Breast epithelium (tissue), 4 donors: ENCODE measurements at regions not wholly inside any gene's neighbourhood (a gene's known extent, or its start where the extent isn't known, plus 50 kb on each side); places are given as distances from the start of the nearest gene placed in this dataset.

Experiments
- DNase-seq, 2 donors: peaks; one replicate each; pipeline ENCODE4 v3.0.0-alpha.2; 2019; ENCODE audit warnings: low spot score in 2 of 2
- H3K27ac ChIP-seq, 2 donors: fragments of 200-600 bp; sonication (generic) in 1 of 2; one replicate each; pipeline ENCODE4 v1.5.1; 2016 to 2019; ENCODE audit warnings: mild to moderate bottlenecking in 1 of 2
- H3K27me3 ChIP-seq, 2 donors: fragments of 200-600 bp; sonication (generic) in 1 of 2; one replicate each; pipeline versions ENCODE4 v1.5.1 to v1.6.0; 2017 to 2019; ENCODE audit warnings: control low read depth in 1 of 2, mild to moderate bottlenecking in 1 of 2
- H3K36me3 ChIP-seq: fragments of 200-600 bp; one replicate; pipeline ENCODE4 v1.5.1; 2019
- H3K4me1 ChIP-seq, 2 donors: fragments of 200-600 bp; sonication (generic); one replicate each; pipeline ENCODE4 v1.5.1; 2016 to 2019; ENCODE audit warnings: control low read depth in 1 of 2
- H3K4me3 ChIP-seq, 3 donors: fragments of 200-600 bp; sonication (generic); 1 replicate in 2 of 3; 2 replicates in 1 of 3; pipeline ENCODE4 v1.5.1; 2016 to 2019; ENCODE audit warnings: mild to moderate bottlenecking in 3 of 3, moderate library complexity in 2 of 3
- H3K9me3 ChIP-seq, 2 donors: fragments of 200-600 bp; sonication (generic) in 1 of 2; one replicate each; pipeline ENCODE4 v1.5.1; 2016 to 2019; ENCODE audit warnings: control low read depth in 1 of 2
- POLR2A ChIP-seq: fragments of 450-650 bp; IDR thresholded peaks from one replicate; pipeline ENCODE4 v1.6.1; 2016; ENCODE audit warnings: antibody characterized with exemption, mild to moderate bottlenecking, moderate library complexity
- POLR2AphosphoS5 ChIP-seq, 3 donors: sonication (generic); formaldehyde crosslinking; IDR thresholded peaks; one replicate each; pipeline ENCODE4 v1.6.1; 2017; ENCODE audit warnings: antibody characterized with exemption in 3 of 3
- intact Hi-C: fragments of 100-400 bp; cut with DNase I; formaldehyde crosslinking; loops from one replicate; pipeline ENCODE4 v1.15.1; 2023; ENCODE audit warnings: low total_unique reads
- TF ChIP-seq, protein P1 (sequence below), 3 donors: fragments of 450-650 bp; IDR thresholded peaks; one replicate each; pipeline ENCODE4 v1.5.1; 2016 to 2017; ENCODE audit warnings: antibody characterized with exemption in 3 of 3, mild to moderate bottlenecking in 3 of 3, moderate library complexity in 3 of 3

- Histone ChIP-seq H3K9me3 (no peaks in the 10 kb centered on the region), H3K27me3 (no peaks in the 10 kb centered on the region), H3K4me1 (no peaks in the 10 kb centered on the region), H3K27ac (no peak overlapping the region), H3K4me3 (no peak overlapping the region), H3K36me3 (no peaks in the 10 kb centered on the region)
- TF ChIP-seq, protein P1, sequence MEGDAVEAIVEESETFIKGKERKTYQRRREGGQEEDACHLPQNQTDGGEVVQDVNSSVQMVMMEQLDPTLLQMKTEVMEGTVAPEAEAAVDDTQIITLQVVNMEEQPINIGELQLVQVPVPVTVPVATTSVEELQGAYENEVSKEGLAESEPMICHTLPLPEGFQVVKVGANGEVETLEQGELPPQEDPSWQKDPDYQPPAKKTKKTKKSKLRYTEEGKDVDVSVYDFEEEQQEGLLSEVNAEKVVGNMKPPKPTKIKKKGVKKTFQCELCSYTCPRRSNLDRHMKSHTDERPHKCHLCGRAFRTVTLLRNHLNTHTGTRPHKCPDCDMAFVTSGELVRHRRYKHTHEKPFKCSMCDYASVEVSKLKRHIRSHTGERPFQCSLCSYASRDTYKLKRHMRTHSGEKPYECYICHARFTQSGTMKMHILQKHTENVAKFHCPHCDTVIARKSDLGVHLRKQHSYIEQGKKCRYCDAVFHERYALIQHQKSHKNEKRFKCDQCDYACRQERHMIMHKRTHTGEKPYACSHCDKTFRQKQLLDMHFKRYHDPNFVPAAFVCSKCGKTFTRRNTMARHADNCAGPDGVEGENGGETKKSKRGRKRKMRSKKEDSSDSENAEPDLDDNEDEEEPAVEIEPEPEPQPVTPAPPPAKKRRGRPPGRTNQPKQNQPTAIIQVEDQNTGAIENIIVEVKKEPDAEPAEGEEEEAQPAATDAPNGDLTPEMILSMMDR (IDR thresholded peaks at IDR 0.05), result no peak
- intact Hi-C loops, result no loop called here
- no peak for DNase-seq
Measured at GRCh38 chr20:39571171-39571570, 609.0 kb downstream of the DHX35 start.

GRCh38 chr20:39568109-39568508 lies 606.0 kb downstream of the DHX35 start:
- no peak for DNase-seq
- TF ChIP-seq POLR2AphosphoS5 (IDR thresholded peaks at IDR 0.05), result no peak
- no peak for TF ChIP-seq POLR2A
- TF ChIP-seq, protein P1 (IDR thresholded peaks at IDR 0.05), result no peak
- Histone ChIP-seq H3K4me1 (no peaks in the 10 kb centered on the region), H3K27ac (no peak overlapping the region), H3K36me3 (no peaks in the 10 kb centered on the region), H3K27me3 (no peaks in the 10 kb centered on the region), H3K4me3 (no peak overlapping the region), H3K9me3 (no peaks in the 10 kb centered on the region)
- intact Hi-C loops, result no loop called here

GRCh38 chr20:39563349-39563748 lies 601.2 kb downstream of the DHX35 start:
- intact Hi-C loops, result no loop called here
- Histone ChIP-seq H3K36me3 (no peaks in the 10 kb centered on the region), H3K4me3 (no peak overlapping the region), H3K27ac (no peak overlapping the region), H3K27me3 (no peaks in the 10 kb centered on the region), H3K4me1 (no peaks in the 10 kb centered on the region), H3K9me3 (no peaks in the 10 kb centered on the region)
- TF ChIP-seq, protein P1 (IDR thresholded peaks at IDR 0.05), result no peak
- TF ChIP-seq POLR2A (no peak), POLR2AphosphoS5 (IDR thresholded peaks at IDR 0.05) (no peak)
- DNase-seq, result no peak

DNA sequence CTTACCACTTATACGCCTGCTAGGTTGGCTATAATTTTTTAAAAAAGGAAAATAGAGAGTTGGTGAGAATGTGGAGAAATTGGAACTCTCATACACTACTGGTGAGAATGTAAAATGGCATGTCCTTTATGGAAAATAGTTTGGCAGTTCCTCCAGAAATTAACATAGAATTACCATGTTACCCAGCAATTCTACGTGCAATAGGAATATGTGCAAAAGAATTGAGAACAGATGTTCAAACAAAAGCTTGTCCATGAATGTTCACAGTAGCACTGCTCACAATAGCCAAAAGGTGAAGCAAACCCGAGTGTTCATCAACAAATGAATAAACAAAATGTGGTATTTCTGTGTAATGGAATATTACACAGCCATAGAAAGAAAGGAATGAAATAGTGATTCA lies 592.2 kb downstream of the DHX35 start:
- TF ChIP-seq POLR2A (no peak), POLR2AphosphoS5 (IDR thresholded peaks at IDR 0.05) (no peak)
- TF ChIP-seq, protein P1 (IDR thresholded peaks at IDR 0.05), result no peak

DNA sequence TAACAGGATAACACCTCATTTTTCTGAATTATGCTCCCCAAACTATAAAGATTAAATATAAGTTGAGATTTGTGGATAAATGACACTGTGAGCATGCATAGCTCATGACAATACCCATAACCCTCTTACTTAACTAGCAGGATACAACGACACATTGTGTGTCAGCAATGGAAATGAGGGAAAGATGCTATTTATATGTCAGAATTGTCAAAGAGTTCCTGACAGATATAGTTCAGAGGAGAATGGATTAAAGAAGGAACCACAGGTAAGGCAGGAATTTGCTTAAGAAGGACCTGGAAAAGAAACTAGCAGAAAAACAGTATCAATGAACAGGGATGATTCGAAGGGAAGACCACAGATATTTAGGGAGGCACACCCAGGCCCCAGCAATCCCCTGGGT lies 591.0 kb downstream of the DHX35 start:
- Histone ChIP-seq H3K4me3 (no peak overlapping the region), H3K36me3 (no peaks in the 10 kb centered on the region), H3K4me1 (no peaks in the 10 kb centered on the region), H3K9me3 (no peaks in the 10 kb centered on the region), H3K27ac (no peak overlapping the region), H3K27me3 (no peaks in the 10 kb centered on the region)
- TF ChIP-seq POLR2A, result no peak
- TF ChIP-seq, protein P1 (IDR thresholded peaks at IDR 0.05), result no peak
- no peak for TF ChIP-seq POLR2AphosphoS5 (IDR thresholded peaks at IDR 0.05)
- intact Hi-C loops, result no loop called here
- no peak for DNase-seq

More for the DNA sequence above, 592.2 kb downstream of the DHX35 start:
- Histone ChIP-seq H3K4me3 (no peak overlapping the region), H3K4me1 (no peaks in the 10 kb centered on the region), H3K9me3 (no peaks in the 10 kb centered on the region), H3K36me3 (no peaks in the 10 kb centered on the region), H3K27me3 (no peaks in the 10 kb centered on the region), H3K27ac (no peak overlapping the region)
- no peak for DNase-seq
- intact Hi-C loops, result no loop called here
